ENCODE measurements at regions not wholly inside any gene's neighbourhood (a gene's known extent, or its start where the extent isn't known, plus 50 kb on each side); places are given as distances from the start of the nearest gene placed in this dataset.

DNA sequence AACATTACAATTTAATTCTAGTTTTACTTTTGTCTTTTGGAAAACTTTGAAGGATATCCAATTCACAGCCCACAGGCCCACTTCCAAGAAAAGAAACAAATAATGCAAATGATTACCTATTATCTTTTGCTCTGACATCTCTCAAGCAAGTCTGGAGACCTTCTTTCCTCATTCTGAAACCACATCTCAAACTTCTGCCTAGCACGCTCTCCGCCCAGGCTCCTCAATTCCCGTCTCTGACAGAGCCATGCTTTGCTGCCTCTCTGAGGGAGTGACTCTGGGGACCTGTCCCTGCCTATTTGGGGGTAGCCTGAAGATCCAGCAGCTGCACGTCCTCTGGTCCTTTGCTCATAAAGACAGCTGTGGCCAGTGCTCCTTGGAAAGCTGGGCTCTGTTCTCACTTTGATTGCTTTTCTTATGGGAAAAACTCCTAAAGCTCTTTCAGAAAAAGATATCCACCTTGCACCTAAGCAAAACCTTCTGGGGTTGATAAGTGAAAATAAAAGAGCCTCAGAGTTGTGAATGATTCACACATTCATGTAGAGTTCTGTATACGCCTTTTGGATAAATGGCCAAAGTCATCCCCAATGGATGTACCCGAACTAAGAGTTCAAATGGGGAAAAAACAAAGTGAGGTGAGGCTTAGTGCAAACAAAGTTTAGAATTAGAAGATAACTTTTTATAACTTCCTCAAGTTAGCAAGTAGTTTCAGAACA is 72.4 kb upstream of the TNIP3 start:
- Histone ChIP-seq H3K27ac (no peak overlapping the region), H3K9me3 (no peaks in the 10 kb centered on the region), H3K4me3 (no peak overlapping the region), H3K4me1 (no peaks in the 10 kb centered on the region), H3K4me2 (no peak overlapping the region)
- no peak for DNase-seq (ENCODE audit: low read depth in 1 of 2, low spot score in 1 of 2)
- WGBS (ENCODE audit: missing lambda C conversion rate), result 70% methylated on average over 5 of the region's 6 CpGs
- CTCF ChIA-PET, result no interaction called here
- POLR2A ChIA-PET, result no interaction called here
- no peak for FAIRE-seq
- no peak for TF ChIP-seq RCOR1 (IDR thresholded peaks at IDR 0.05; ENCODE audit: low read depth, low read length)
- no peak for TF ChIP-seq PHF8 (IDR thresholded peaks at IDR 0.05; ENCODE audit: borderline replicate concordance, low read depth)
- TF ChIP-seq RAD21 (conservative IDR thresholded peaks at IDR 0.05 in 1 of 2, IDR thresholded peaks at IDR 0.05 in 1 of 2), result no peak
- TF ChIP-seq RNF2 (IDR thresholded peaks at IDR 0.05; ENCODE audit: borderline replicate concordance, low read depth), result no peak
- ATAC-seq, result no peak

DNA sequence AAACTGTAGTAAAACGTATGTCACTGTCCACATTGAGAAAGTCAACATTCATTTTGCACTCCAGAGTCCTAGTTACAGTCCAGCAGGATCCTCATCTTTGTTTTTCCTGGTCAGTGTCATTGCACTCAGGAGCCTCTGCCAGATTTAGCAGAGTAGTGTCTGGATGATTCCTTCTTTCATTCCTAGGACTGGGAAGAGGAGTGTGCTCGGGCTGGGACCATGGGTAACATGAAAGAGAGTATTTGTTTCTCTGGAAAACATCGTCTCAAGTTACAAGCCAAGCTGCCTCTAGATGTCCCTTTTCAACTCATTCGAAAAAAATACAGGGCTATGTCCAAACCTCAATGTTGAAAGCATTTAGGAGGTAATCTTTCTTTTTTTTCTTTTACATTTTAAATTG is 69.9 kb upstream of the TNIP3 start:
- DNase-seq (ENCODE audit: low read depth in 1 of 2, low spot score in 1 of 2), result no peak
- 7% methylated on average over 4 of the region's 4 CpGs for WGBS (ENCODE audit: missing lambda C conversion rate)
- no peak for FAIRE-seq
- Histone ChIP-seq H3K4me3 (no peak overlapping the region), H3K27ac (no peak overlapping the region), H3K9me3 (no peaks in the 10 kb centered on the region), H3K4me1 (no peaks in the 10 kb centered on the region), H3K4me2 (no peak overlapping the region)
- ATAC-seq, result no peak
- CTCF ChIA-PET, result no interaction called here
- TF ChIP-seq HEYL (CRISPR knock-in tag; IDR thresholded peaks at IDR 0.05) (no peak), ZSCAN20 (CRISPR knock-in tag; IDR thresholded peaks at IDR 0.05) (no peak), ZC3H11A (IDR thresholded peaks at IDR 0.05) (no peak), CEBPB (IDR thresholded peaks at IDR 0.05) (no peak)
- TF ChIP-seq, protein P1, sequence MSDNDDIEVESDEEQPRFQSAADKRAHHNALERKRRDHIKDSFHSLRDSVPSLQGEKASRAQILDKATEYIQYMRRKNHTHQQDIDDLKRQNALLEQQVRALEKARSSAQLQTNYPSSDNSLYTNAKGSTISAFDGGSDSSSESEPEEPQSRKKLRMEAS (IDR thresholded peaks at IDR 0.05), result no peak
- POLR2A ChIA-PET, result no interaction called here

DNA sequence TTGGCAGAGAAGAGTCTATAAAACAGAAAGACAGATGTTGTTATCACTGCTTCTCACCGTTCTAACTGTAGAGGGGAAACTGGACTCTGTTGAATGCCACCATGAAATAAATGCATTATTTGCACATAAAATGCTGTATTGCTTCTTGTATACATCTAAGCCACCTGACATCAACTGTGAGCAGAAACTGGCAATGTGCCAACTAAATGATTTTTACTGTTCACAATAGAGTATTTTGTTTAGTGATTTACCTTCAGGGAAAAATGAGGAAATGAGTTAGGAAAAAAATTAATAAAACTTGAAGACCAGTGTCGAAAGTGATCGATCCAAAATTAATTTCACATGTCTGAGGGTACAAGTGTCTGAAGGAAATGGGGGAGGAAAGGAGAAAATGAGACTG is 65.9 kb upstream of the TNIP3 start:
- Histone ChIP-seq H3K9me3 (no peaks in the 10 kb centered on the region), H3K27ac (no peak overlapping the region), H3K4me2 (no peak overlapping the region), H3K4me3 (no peak overlapping the region), H3K4me1 (no peaks in the 10 kb centered on the region)
- FAIRE-seq (no peak), ATAC-seq (no peak), DNase-seq (ENCODE audit: low read depth in 1 of 2, low spot score in 1 of 2) (no peak)
- ChIA-PET CTCF (no interaction called here), POLR2A (no interaction called here)
- TF ChIP-seq BHLHE40 (IDR thresholded peaks at IDR 0.05; ENCODE audit: low read depth, low read length) (no peak), TP53 (CRISPR knock-in tag; IDR thresholded peaks at IDR 0.05) (no peak), EHMT2 (IDR thresholded peaks at IDR 0.05; ENCODE audit: low read depth) (no peak), TFCP2L1 (CRISPR knock-in tag; IDR thresholded peaks at IDR 0.05) (no peak), HOXB5 (CRISPR knock-in tag; IDR thresholded peaks at IDR 0.05) (no peak), HOXA7 (CRISPR knock-in tag; IDR thresholded peaks at IDR 0.05) (no peak), NFE2L2 (conservative IDR thresholded peaks at IDR 0.05; ENCODE audit: low read length) (no peak), FOSB (CRISPR knock-in tag; IDR thresholded peaks at IDR 0.05) (no peak), CHD2 (IDR thresholded peaks at IDR 0.05; ENCODE audit: low read length, partially characterized antibody) (no peak)
- TF ChIP-seq, protein P2, sequence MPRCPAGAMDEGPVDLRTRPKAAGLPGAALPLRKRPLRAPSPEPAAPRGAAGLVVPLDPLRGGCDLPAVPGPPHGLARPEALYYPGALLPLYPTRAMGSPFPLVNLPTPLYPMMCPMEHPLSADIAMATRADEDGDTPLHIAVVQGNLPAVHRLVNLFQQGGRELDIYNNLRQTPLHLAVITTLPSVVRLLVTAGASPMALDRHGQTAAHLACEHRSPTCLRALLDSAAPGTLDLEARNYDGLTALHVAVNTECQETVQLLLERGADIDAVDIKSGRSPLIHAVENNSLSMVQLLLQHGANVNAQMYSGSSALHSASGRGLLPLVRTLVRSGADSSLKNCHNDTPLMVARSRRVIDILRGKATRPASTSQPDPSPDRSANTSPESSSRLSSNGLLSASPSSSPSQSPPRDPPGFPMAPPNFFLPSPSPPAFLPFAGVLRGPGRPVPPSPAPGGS (IDR thresholded peaks at IDR 0.05), result no peak
- TF ChIP-seq, protein P3, sequence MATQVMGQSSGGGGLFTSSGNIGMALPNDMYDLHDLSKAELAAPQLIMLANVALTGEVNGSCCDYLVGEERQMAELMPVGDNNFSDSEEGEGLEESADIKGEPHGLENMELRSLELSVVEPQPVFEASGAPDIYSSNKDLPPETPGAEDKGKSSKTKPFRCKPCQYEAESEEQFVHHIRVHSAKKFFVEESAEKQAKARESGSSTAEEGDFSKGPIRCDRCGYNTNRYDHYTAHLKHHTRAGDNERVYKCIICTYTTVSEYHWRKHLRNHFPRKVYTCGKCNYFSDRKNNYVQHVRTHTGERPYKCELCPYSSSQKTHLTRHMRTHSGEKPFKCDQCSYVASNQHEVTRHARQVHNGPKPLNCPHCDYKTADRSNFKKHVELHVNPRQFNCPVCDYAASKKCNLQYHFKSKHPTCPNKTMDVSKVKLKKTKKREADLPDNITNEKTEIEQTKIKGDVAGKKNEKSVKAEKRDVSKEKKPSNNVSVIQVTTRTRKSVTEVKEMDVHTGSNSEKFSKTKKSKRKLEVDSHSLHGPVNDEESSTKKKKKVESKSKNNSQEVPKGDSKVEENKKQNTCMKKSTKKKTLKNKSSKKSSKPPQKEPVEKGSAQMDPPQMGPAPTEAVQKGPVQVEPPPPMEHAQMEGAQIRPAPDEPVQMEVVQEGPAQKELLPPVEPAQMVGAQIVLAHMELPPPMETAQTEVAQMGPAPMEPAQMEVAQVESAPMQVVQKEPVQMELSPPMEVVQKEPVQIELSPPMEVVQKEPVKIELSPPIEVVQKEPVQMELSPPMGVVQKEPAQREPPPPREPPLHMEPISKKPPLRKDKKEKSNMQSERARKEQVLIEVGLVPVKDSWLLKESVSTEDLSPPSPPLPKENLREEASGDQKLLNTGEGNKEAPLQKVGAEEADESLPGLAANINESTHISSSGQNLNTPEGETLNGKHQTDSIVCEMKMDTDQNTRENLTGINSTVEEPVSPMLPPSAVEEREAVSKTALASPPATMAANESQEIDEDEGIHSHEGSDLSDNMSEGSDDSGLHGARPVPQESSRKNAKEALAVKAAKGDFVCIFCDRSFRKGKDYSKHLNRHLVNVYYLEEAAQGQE (IDR thresholded peaks at IDR 0.05), result no peak
- TF ChIP-seq, protein P4, sequence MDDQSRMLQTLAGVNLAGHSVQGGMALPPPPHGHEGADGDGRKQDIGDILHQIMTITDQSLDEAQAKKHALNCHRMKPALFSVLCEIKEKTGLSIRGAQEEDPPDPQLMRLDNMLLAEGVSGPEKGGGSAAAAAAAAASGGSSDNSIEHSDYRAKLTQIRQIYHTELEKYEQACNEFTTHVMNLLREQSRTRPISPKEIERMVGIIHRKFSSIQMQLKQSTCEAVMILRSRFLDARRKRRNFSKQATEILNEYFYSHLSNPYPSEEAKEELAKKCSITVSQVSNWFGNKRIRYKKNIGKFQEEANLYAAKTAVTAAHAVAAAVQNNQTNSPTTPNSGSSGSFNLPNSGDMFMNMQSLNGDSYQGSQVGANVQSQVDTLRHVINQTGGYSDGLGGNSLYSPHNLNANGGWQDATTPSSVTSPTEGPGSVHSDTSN (IDR thresholded peaks at IDR 0.05), result no peak
- 70% methylated on average over 3 of the region's 3 CpGs for WGBS (ENCODE audit: missing lambda C conversion rate)

All from A549 (cell line).